SK-N-SH (cell line): ENCODE measurements at regions not wholly inside any gene's neighbourhood (a gene's known extent, or its start where the extent isn't known, plus 50 kb on each side); places are given as distances from the start of the nearest gene placed in this dataset.

Source experiments
- CTCF ChIA-PET: fragments of 300-600, 350-600 bp; formaldehyde crosslinking; extraction: SDS; loops from one replicate; lab custom pipeline; 2021; lab: Yijun Ruan, JAX
- POLR2A ChIA-PET: fragments of 350-600 bp; sonication (Branson Sonifier 250); formaldehyde crosslinking; extraction: SDS; loops from one replicate; lab custom pipeline; 2020; ENCODE audit warnings: antibody characterized with exemption, inconsistent platforms; lab: Yijun Ruan, JAX
- DNase-seq: peaks from one replicate; pipeline ENCODE4 v3.0.0; 2012
- H2AFZ ChIP-seq: fragments of 200-600 bp; sonication (generic); 2 replicates; pipeline ENCODE4 v1.8.1; 2016; ENCODE audit warnings: antibody characterized with exemption, mild to moderate bottlenecking, low read depth
- H3F3A ChIP-seq: fragments of 200-600 bp; sonication (generic); replicated peaks from 2 replicates; pipeline ENCODE3; 2016; ENCODE audit warnings: antibody characterized with exemption, mild to moderate bottlenecking; ENCODE audit not compliant: insufficient read depth
- H3K27ac ChIP-seq, 2 experiments: fragments of 200-500 bp in 1 of 2; fragments of 200-600 bp in 1 of 2; sonication (Bioruptor generic) in 1 of 2; sonication (generic), shearing (Covaris generic) in 1 of 2; 2 replicates each; pipeline versions ENCODE4 v1.5.1 to v1.6.1; 2014 to 2016; ENCODE audit warnings: low read depth in 2 of 2, inconsistent platforms in 1 of 2, low read length in 1 of 2, mild to moderate bottlenecking in 1 of 2, mixed read lengths in 1 of 2
- H3K27me3 ChIP-seq: fragments of 200-600 bp; sonication (generic), shearing (Covaris generic); 2 replicates; pipeline ENCODE4 v1.6.1; 2016; ENCODE audit warnings: mixed run types; ENCODE audit not compliant: insufficient read depth
- H3K36me3 ChIP-seq, 2 experiments: fragments of 200-500 bp in 1 of 2; fragments of 200-600 bp in 1 of 2; sonication (Bioruptor generic) in 1 of 2; sonication (generic) in 1 of 2; replicated peaks in 1 of 2; 2 replicates each; pipeline versions ENCODE3 to v1.5.1; 2014 to 2016; ENCODE audit warnings: low read length in 1 of 2, mild to moderate bottlenecking in 1 of 2; ENCODE audit not compliant: insufficient read depth in 2 of 2, control insufficient read depth in 1 of 2
- H3K4me1 ChIP-seq, 2 experiments: fragments of 200-500 bp in 1 of 2; fragments of 200-600 bp in 1 of 2; sonication (Bioruptor generic) in 1 of 2; sonication (generic), shearing (Covaris generic) in 1 of 2; 2 replicates each; pipeline versions ENCODE4 v1.5.1 to v1.6.1; 2014 to 2016; ENCODE audit warnings: low read depth in 1 of 2, low read length in 1 of 2, mixed run types in 1 of 2; ENCODE audit not compliant: insufficient read depth in 2 of 2, control insufficient read depth in 1 of 2
- H3K4me2 ChIP-seq: fragments of 200-600 bp; sonication (generic), shearing (Covaris generic); 2 replicates; pipeline ENCODE4 v1.6.1; 2017; ENCODE audit warnings: mixed run types
- H3K4me3 ChIP-seq, 2 experiments: fragments of 200-500 bp in 1 of 2; fragments of 200-600 bp in 1 of 2; sonication (Bioruptor generic) in 1 of 2; sonication (generic), shearing (Covaris generic) in 1 of 2; 2 replicates each; pipeline versions ENCODE4 v1.5.1 to v1.8.1; 2014 to 2016; ENCODE audit warnings: low read depth in 2 of 2, inconsistent platforms in 1 of 2, low read length in 1 of 2, mild to moderate bottlenecking in 1 of 2, mixed read lengths in 1 of 2, moderate library complexity in 1 of 2
- H3K79me2 ChIP-seq: fragments of 200-600 bp; sonication (generic); 2 replicates; pipeline ENCODE4 v1.8.1; 2017; ENCODE audit warnings: mild to moderate bottlenecking; ENCODE audit not compliant: insufficient read depth
- H3K9ac ChIP-seq: fragments of 200-600 bp; sonication (generic); 2 replicates; pipeline ENCODE4 v1.6.1; 2017; ENCODE audit warnings: mixed run types
- H3K9me2 ChIP-seq: fragments of 200-600 bp; sonication (generic); 2 replicates; pipeline ENCODE4 v1.6.1; 2017; ENCODE audit warnings: mixed run types
- H3K9me3 ChIP-seq: fragments of 200-600 bp; sonication (generic); 2 replicates; pipeline ENCODE4 v1.6.1; 2017; ENCODE audit warnings: mixed run types, mild to moderate bottlenecking, moderate library complexity
- H4K20me1 ChIP-seq: fragments of 200-600 bp; sonication (generic); 2 replicates; pipeline ENCODE4 v1.6.1; 2017; ENCODE audit warnings: mild to moderate bottlenecking, mixed run types; ENCODE audit not compliant: insufficient read depth
- CTCF ChIP-seq: fragments of 200-600 bp; sonication (generic); IDR thresholded peaks from 2 replicates; pipeline ENCODE4 v1.6.1; 2017; ENCODE audit warnings: antibody characterized with exemption, mild to moderate bottlenecking, moderate library complexity
- EZH2phosphoT487 ChIP-seq: fragments of 200-600 bp; sonication (generic); IDR thresholded peaks from 2 replicates; pipeline ENCODE4 v1.6.1; 2017; ENCODE audit warnings: low read depth, mixed run types, mild to moderate bottlenecking, antibody characterized with exemption, moderate library complexity, borderline replicate concordance
- GABPA ChIP-seq: IDR thresholded peaks from 2 replicates; pipeline ENCODE4 v1.4.0; 2012; ENCODE audit warnings: low read depth, mild to moderate bottlenecking
- IRF3 ChIP-seq: fragments of 150-350 bp; IDR thresholded peaks from 2 replicates; pipeline ENCODE4 v1.6.1; 2016; ENCODE audit warnings: mild to moderate bottlenecking, low read depth, low read length
- JUND ChIP-seq: IDR thresholded peaks from 2 replicates; pipeline ENCODE4 v1.4.0; 2012
- MEF2A ChIP-seq: IDR thresholded peaks from 2 replicates; pipeline ENCODE4 v1.4.0; 2012; ENCODE audit warnings: low read depth, borderline replicate concordance
- MXI1 ChIP-seq: IDR thresholded peaks from 2 replicates; pipeline ENCODE4 v1.6.1; 2012; ENCODE audit warnings: mild to moderate bottlenecking, low read depth, low read length, improper control_type of control experiment
- RAD21 ChIP-seq: IDR thresholded peaks from 2 replicates; pipeline ENCODE4 v1.6.1; 2012; ENCODE audit warnings: mild to moderate bottlenecking, low read length
- RFX5 ChIP-seq: IDR thresholded peaks from 2 replicates; pipeline ENCODE4 v1.6.1; 2012; ENCODE audit warnings: mild to moderate bottlenecking, improper control_type of control experiment, low read length
- RXRA ChIP-seq: IDR thresholded peaks from 2 replicates; pipeline ENCODE4 v1.4.0; 2012; ENCODE audit warnings: low read depth, mild to moderate bottlenecking, borderline replicate concordance
- SIN3A ChIP-seq: IDR thresholded peaks from 2 replicates; pipeline ENCODE4 v1.6.1; 2012; ENCODE audit warnings: low read depth, mild to moderate bottlenecking, low read length, moderate library complexity, borderline replicate concordance
- SMC3 ChIP-seq: IDR thresholded peaks from 2 replicates; pipeline ENCODE4 v1.6.1; 2012; ENCODE audit warnings: low read depth, low read length, improper control_type of control experiment
- TCF12 ChIP-seq: IDR thresholded peaks from 2 replicates; pipeline ENCODE4 v1.4.0; 2012
- TEAD4 ChIP-seq: IDR thresholded peaks from 2 replicates; pipeline ENCODE4 v1.4.0; 2012; ENCODE audit warnings: mild to moderate bottlenecking, borderline replicate concordance; ENCODE audit not compliant: insufficient read depth
- USF1 ChIP-seq: IDR thresholded peaks from 2 replicates; pipeline ENCODE4 v1.4.0; 2012; ENCODE audit warnings: low read depth, borderline replicate concordance
- USF2 ChIP-seq: fragments of 150-350 bp; IDR thresholded peaks from 2 replicates; pipeline ENCODE4 v1.6.1; 2017; ENCODE audit warnings: antibody characterized with exemption, low read length, low read depth, borderline replicate concordance
- WGBS: methylation state at CpG from one replicate; pipeline ENCODE4 v1.1.6; 2017; ENCODE audit warnings: low lambda C conversion rate; 5-methylcytosine and 5-hydroxymethylcytosine counted together

- TF ChIP-seq USF1, result no peak
Measured at GRCh38 chr18:6638447-6638846, 91.1 kb upstream of the ARHGAP28 start (continued).

GRCh38 chr18:6639305-6639704, 90.2 kb upstream of the ARHGAP28 start:
- H3K9me2 ChIP-seq, result no peaks in the 10 kb centered on the region
- no peak overlapping the region for H3K4me3 ChIP-seq
- H3K79me2 ChIP-seq, result no peaks in the 10 kb centered on the region
- ChIA-PET POLR2A (no interaction called here), CTCF (no interaction called here)
- 77% methylated on average over 4 of the region's 4 CpGs for WGBS
- no peak for DNase-seq
- H3K36me3 ChIP-seq, result no peaks in the 10 kb centered on the region
- no peaks in the 10 kb centered on the region for H3K9me3 ChIP-seq
- H3K4me2 ChIP-seq, result no peak overlapping the region
- no peaks in the 10 kb centered on the region for H4K20me1 ChIP-seq
- no peak overlapping the region for H3K9ac ChIP-seq
- TF ChIP-seq USF2 (no peak), RFX5 (no peak), CTCF (no peak), RXRA (no peak)
- H2AFZ ChIP-seq, result no peak overlapping the region
- H3K27me3 ChIP-seq, result no peaks in the 10 kb centered on the region
- H3F3A ChIP-seq, result no peaks in the 10 kb centered on the region
- no peak overlapping the region for H3K27ac ChIP-seq
- no peaks in the 10 kb centered on the region for H3K4me1 ChIP-seq

- ChIA-PET POLR2A (no interaction called here), CTCF (interaction anchor here (1.9 kb wide), 1 partner anchor 8 kb away, joined by 4 read pairs; no protein-coding TSS in a partner anchor)
- no peak for DNase-seq
- Histone ChIP-seq H3K9ac (no peak overlapping the region), H3K27me3 (no peaks in the 10 kb centered on the region; the same call in 1 of the 2 replicates), H3K9me2 (no peaks in the 10 kb centered on the region), H4K20me1 (no peaks in the 10 kb centered on the region), H3K4me1 (no peaks in the 10 kb centered on the region), H2AFZ (no peak overlapping the region), H3K27ac (no peak overlapping the region), H3K4me2 (no peak overlapping the region), H3K4me3 (no peak overlapping the region), H3K79me2 (no peaks in the 10 kb centered on the region), H3K9me3 (no peaks in the 10 kb centered on the region), H3F3A (no peaks in the 10 kb centered on the region), H3K36me3 (no peaks in the 10 kb centered on the region)
- WGBS, result 52% methylated on average over 10 of the region's 10 CpGs
- no peak for TF ChIP-seq MEF2A
- TF ChIP-seq EZH2phosphoT487, result no peak
- no peak for TF ChIP-seq IRF3
- TF ChIP-seq USF2, result no peak
- TF ChIP-seq TCF12, result no peak
- TF ChIP-seq GABPA, result no peak
- no peak for TF ChIP-seq MXI1
- TF ChIP-seq TEAD4, result no peak
- no peak for TF ChIP-seq RAD21
- TF ChIP-seq RFX5, result no peak
- no peak for TF ChIP-seq JUND
- no peak for TF ChIP-seq CTCF
- TF ChIP-seq SIN3A, result no peak
- TF ChIP-seq SMC3, result no peak
Measured at GRCh38 chr18:6644836-6645627, 84.5 kb upstream of the ARHGAP28 start.
